Urinary bladder (tissue), 3 donors: ENCODE measurements at regions not wholly inside any gene's neighbourhood (a gene's known extent, or its start where the extent isn't known, plus 50 kb on each side); places are given as distances from the start of the nearest gene placed in this dataset.

Experiments used
- DNase-seq: peaks from one replicate; pipeline ENCODE4 v3.0.0-alpha.2; 2015; ENCODE audit errors: extremely low spot score
- H3K27ac ChIP-seq: one replicate; pipeline ENCODE4 v1.5.1; 2013; ENCODE audit warnings: low read depth, mild to moderate bottlenecking, moderate library complexity
- H3K36me3 ChIP-seq: one replicate; pipeline ENCODE4 v1.6.1; 2013; ENCODE audit warnings: mild to moderate bottlenecking, moderate library complexity; ENCODE audit not compliant: insufficient read depth
- H3K4me1 ChIP-seq: one replicate; pipeline ENCODE4 v1.6.1; 2013; ENCODE audit warnings: mild to moderate bottlenecking, moderate library complexity; ENCODE audit not compliant: insufficient read depth
- H3K4me3 ChIP-seq: one replicate; pipeline ENCODE4 v1.5.1; 2013; ENCODE audit warnings: low read depth, low read length
- WGBS: extraction: QIAGEN DNeasy Blood & Tissue Kit; methylation state at CpG from one replicate; pipeline ENCODE4 v1.1.7; 2013; 5-methylcytosine and 5-hydroxymethylcytosine counted together
- donor health status: healthy with polysubstance abuse.
- donor health status: healthy.

DNA sequence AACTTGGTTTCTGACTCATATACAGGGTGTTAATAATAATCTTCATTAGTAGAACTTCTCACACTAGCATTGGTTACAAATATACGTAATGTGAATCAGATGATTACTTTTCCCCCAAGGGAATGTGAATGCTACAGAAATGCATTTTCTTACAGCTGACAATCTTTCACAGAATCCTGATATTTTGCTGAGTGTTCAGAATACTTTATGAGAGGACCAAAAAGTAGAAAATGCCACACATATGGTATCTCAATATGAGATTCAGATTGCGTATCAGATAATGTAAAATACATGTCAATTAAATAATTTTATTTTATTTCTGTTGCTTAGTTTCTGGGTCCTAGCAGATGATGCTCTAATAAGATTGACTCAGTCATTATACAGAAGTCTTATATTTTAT, 979.9 kb upstream of the GBE1 start:
- no peak for DNase-seq
- no peak overlapping the region for H3K4me3 ChIP-seq
- H3K36me3 ChIP-seq, result no peaks in the 10 kb centered on the region
- 91% methylated on average over 2 of the region's 2 CpGs for WGBS
- H3K4me1 ChIP-seq, result no peaks in the 10 kb centered on the region
- H3K27ac ChIP-seq, result no peak overlapping the region

DNA sequence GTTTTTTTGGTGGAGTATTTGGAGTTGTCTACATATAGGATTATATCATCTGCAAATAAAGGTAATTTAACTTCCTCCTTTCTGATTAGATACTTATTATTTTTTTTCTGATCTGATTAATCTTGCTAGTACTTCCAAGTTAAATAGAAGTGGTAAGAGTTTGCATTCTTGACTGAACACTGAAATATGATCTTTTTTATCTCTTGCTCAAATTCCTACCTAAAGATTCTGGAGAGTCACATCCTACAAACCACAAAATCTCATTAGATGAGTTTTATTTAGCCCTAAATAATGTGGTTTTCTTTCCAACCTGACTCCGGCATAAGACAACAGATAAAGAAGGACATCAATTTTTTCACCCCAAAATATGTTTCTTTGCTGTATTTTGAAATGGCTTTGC, 977.9 kb upstream of the GBE1 start:
- 63% methylated on average over 1 of the region's 1 CpG for WGBS
- Histone ChIP-seq H3K4me3 (no peak overlapping the region), H3K4me1 (no peaks in the 10 kb centered on the region), H3K36me3 (no peaks in the 10 kb centered on the region), H3K27ac (no peak overlapping the region)
- DNase-seq, result no peak

DNA sequence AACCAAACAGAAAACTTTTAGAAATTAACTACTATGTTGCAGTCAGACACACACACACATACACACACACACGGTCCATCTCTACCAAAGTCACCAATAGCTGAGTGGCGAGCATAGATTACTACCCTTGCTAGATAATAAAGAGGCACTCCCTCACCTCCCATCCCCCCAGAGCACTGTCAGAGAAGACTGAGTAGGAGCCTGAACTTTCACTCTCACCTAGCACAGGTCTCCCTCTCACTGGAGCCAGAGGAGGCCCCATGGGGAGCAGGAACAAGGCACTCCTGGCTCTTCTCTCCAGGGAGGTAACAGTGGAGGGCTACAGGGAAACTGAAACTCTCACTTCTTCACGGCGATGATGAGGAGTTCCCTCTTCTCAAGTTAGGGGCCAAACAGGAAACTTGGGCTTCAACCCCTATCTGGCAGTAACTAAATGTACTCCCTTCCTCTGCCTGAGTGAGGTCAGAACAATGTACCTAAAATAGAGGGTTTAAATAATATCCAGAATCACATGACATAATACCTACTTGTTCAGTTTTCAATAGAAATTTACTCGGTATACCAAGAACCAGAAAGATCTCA, 975.3 kb upstream of the GBE1 start:
- Histone ChIP-seq H3K27ac (no peak overlapping the region), H3K4me1 (no peaks in the 10 kb centered on the region), H3K4me3 (no peak overlapping the region), H3K36me3 (no peaks in the 10 kb centered on the region)
- 73% methylated on average over 5 of the region's 5 CpGs for WGBS
- DNase-seq, result no peak

DNA sequence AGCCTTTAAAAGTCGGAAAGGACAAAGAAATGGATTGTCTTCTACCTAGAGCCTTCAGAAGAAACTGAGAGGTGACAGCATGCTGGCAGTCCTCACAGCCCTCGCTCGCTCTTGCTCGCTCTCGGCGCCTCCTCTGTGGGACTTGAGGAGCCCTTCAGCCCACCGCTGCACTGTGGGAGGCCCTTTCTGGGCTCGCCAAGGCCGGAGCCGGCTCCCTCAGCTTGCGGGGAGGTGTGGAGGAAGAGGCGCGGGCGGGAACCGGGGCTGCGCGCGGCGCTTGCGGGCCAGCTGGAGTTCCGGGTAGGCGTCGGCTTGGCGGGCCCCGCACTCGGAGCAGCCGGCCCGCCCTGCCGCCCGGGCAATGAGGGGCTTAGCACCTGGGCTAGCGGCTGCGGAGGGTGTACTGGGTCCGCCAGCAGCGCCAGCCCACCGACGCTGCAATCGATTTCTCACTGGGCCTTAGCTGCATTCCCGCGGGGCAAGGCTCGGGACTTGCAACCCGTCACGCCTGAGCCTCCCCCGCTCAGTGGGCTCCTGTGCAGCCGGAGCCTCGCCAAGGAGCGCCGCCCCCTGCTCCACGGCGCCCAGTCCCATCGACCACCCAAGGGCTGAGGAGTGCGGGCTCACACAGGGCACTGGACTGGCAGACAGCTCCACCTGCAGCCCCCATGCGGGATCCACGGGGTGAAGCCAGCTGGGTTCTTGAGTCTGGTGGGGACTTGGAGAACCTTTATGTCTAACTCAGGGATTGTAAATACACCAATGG, 953.8 kb upstream of the GBE1 start:
- Histone ChIP-seq H3K4me3 (no peak overlapping the region), H3K4me1 (no peaks in the 10 kb centered on the region), H3K36me3 (no peaks in the 10 kb centered on the region), H3K27ac (no peak overlapping the region)
- no peak for DNase-seq
- WGBS, result 93% methylated on average over 53 of the region's 53 CpGs

DNA sequence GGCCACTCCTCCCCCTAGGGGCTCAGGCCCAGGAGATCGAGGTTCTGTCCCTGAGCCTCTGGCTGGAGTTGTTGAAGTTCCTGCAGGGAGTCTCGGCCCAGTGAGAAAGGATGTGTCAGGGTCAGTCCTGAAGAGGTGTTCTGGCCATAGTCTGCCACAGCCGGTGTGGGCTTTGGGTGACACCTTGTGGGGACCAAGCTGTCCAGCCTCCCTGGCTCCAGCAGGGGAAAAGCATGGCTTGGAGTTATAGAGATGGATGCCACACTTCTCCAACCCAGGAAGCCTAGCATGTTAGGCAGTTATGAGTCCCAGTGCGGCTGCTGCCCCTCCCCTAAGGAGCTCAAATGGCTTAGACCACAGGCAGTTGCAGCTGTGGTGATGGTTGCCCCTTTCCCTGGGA, 945.6 kb upstream of the GBE1 start:
- WGBS, result 82% methylated on average over 4 of the region's 4 CpGs
- H3K4me1 ChIP-seq, result no peaks in the 10 kb centered on the region
- DNase-seq, result no peak
- H3K4me3 ChIP-seq, result no peak overlapping the region
- no peaks in the 10 kb centered on the region for H3K36me3 ChIP-seq
- H3K27ac ChIP-seq, result no peak overlapping the region

DNA sequence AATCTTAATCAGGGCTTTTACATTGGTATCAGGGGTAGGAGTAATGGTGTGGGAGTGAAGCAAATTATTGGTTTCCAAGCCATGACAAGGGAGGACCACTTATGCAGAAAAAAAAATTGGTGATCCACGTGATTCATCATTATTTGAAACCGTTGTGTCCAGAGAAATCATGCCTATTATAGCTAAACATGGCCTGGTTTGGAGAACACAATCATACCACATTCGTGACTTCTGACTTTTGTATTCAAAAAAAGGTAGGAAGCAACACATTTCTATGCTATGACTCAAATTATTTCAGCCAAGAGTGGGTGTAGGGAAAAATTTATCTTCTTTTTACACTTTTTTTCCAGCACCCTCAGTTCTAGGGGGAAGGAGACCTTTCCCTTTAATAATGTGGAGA, 924.3 kb upstream of the GBE1 start:
- no peak overlapping the region for H3K4me3 ChIP-seq
- no peaks in the 10 kb centered on the region for H3K4me1 ChIP-seq
- H3K27ac ChIP-seq, result no peak overlapping the region
- WGBS, result 45% methylated on average over 3 of the region's 3 CpGs
- DNase-seq, result no peak
- H3K36me3 ChIP-seq, result no peaks in the 10 kb centered on the region

DNA sequence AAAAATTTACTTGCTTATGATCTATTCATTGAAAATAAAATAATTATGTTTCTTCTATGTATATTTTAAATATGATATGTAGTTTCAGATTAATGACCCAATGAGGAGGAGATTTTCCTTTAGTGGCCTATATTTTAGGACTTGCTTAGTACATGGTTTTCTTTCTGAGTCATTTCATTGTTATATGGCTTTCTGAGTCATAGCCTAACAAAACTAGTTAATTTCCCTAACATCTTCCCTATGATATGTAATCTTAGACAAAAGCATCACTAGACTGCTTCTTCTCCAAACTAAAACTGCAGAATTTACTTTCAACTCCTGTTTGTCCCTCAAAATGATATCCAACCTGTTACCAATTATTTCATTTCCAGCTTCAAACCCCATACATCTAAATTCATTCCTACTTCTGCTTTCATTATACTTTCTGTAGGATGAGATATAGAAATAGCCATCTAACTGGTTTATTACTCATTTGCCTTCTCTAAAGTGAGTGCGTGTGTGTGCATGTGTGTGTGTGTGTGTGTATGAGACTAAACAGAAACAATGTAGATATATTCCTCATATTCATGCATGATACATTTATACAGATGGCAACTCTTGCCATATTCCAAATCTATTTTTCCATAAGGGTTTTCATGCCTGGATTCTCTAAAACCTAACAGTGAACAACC, 915.0 kb upstream of the GBE1 start:
- 89% methylated on average over 1 of the region's 1 CpG for WGBS
- no peak overlapping the region for H3K27ac ChIP-seq
- no peaks in the 10 kb centered on the region for H3K4me1 ChIP-seq
- H3K36me3 ChIP-seq, result no peaks in the 10 kb centered on the region
- no peak for DNase-seq
- no peak overlapping the region for H3K4me3 ChIP-seq

DNA sequence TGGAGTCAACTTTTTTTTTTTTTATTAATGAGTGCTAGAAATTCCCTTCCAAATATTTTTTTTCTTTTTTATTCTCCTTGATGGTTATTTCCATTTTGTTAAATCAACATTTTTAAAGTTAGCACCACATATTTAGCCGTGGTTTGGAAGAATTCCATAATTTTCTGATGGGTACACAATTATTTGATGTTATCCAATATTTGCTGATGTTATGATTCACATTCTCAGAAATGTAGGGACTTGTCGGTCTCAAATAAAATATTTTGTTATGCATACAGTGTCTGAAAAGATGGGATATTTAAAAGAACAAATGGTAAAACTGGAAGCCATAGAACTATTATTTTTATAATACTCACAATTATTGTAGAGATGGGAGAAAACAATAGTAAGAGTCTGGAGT, 911.5 kb upstream of the GBE1 start:
- 77% methylated on average over 2 of the region's 2 CpGs for WGBS
- H3K36me3 ChIP-seq, result no peaks in the 10 kb centered on the region
- H3K4me1 ChIP-seq, result no peaks in the 10 kb centered on the region
- H3K27ac ChIP-seq, result no peak overlapping the region
- H3K4me3 ChIP-seq, result no peak overlapping the region
- no peak for DNase-seq

DNA sequence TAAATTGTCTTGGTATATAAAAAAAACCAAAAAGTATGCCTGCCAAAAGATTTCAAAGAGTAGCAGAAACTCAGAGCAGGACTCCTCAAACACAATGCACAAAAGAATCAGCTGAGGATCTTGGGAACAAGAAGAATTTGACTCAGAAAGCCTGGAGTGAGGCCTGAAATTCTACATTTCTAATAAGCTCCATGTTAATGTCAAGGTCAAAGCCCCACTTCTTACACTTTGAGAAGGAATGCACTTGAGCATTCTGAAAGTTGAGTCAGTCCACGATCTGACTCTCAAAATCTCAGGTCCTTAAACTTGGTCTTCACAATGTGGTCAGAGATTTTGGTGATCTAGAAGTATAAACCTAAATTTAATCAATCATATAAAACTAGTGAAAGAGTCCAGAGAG, 910.0 kb upstream of the GBE1 start:
- H3K4me1 ChIP-seq, result no peaks in the 10 kb centered on the region
- no peak overlapping the region for H3K4me3 ChIP-seq
- WGBS, result 68% methylated on average over 1 of the region's 1 CpG
- no peaks in the 10 kb centered on the region for H3K36me3 ChIP-seq
- no peak overlapping the region for H3K27ac ChIP-seq
- no peak for DNase-seq

DNA sequence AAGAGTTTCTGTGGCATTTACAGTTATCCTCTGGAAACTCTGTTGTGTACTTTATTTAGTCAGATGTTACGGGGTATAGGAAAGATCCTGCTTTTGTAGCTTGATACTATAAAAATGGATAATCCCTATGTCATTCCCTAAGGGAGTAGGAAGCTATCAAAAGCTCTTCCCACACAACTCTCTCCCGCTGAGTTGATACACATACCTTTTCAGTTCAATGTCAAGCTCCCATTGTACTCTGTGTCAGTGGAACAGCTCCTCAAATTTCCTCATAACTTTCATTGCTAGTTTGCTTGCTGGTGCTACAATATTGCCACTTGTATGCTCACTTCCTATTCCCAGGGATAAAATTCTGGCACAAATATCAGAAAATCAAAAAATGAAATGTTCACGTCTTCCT, 893.3 kb upstream of the GBE1 start:
- H3K4me3 ChIP-seq, result no peak overlapping the region
- H3K36me3 ChIP-seq, result peaks cover 1% of the 10 kb centered on the region
- no peaks in the 10 kb centered on the region for H3K4me1 ChIP-seq
- H3K27ac ChIP-seq, result no peak overlapping the region
- 33% methylated on average over 3 of the region's 3 CpGs for WGBS
- DNase-seq, result no peak

DNA sequence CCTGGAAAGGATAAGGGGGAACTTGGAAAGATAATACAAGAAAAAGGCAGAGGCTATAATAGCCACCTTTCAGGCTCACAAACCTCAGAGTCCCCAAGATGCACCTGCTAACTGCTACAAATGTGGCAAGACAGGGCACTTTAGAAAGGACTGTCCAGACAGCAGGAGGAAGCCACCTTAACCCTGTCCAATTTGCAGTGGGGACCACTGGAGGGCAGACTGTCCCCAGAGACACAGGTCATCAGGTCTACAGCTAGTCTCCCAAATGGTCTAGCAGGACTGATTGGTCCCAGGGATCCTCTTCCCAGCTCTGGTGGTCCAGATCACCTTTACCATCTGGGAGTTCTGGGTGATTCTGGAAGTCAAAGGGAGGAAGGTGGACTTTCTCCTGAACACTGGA, 882.5 kb upstream of the GBE1 start:
- no peak for DNase-seq
- Histone ChIP-seq H3K4me3 (no peak overlapping the region), H3K27ac (no peak overlapping the region), H3K4me1 (no peaks in the 10 kb centered on the region), H3K36me3 (no peaks in the 10 kb centered on the region)

DNA sequence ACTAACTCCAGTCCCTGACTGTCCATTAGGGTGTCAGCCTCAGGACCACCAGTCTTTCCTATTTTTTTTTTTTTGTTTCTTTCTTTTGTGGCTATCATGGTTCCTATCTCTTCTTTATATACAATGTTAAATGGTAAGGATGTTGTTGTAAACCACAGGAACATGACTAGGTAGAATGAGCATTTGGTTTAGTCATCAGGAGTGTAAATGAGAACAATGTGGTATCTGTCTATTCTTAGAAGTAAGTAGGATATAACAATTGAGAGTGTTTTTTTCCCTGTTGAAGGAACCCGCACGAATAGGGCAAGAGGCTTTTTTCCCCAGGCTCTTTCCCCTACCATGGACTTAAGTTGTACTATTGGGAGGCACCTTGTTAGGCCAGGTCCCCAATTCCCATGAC, 880.3 kb upstream of the GBE1 start:
- no peak for DNase-seq
- Histone ChIP-seq H3K36me3 (no peaks in the 10 kb centered on the region), H3K4me3 (no peak overlapping the region), H3K4me1 (no peaks in the 10 kb centered on the region), H3K27ac (no peak overlapping the region)
- 69% methylated on average over 2 of the region's 2 CpGs for WGBS

DNA sequence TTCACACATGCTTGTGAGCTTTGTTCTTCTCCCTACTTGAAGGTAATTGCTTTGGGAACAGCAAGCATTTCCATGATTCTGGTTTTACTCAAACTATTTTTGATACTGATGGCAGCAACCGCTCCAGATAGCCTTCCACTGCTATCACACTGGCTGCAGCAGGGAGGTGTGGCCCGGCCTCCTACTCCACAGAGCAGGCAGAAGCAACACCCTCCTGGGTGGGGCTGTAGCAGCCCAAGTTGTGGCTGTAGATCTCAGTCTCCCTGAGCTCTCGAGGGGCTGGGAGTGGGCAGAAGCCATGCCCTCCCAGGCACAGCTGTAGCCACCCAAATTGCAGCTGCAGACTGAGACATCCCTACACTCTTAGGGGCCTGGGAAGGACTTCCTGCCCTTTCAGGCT, 878.8 kb upstream of the GBE1 start:
- 79% methylated on average over 3 of the region's 3 CpGs for WGBS
- Histone ChIP-seq H3K27ac (no peak overlapping the region), H3K4me1 (no peaks in the 10 kb centered on the region), H3K36me3 (no peaks in the 10 kb centered on the region), H3K4me3 (no peak overlapping the region)
- DNase-seq, result no peak

DNA sequence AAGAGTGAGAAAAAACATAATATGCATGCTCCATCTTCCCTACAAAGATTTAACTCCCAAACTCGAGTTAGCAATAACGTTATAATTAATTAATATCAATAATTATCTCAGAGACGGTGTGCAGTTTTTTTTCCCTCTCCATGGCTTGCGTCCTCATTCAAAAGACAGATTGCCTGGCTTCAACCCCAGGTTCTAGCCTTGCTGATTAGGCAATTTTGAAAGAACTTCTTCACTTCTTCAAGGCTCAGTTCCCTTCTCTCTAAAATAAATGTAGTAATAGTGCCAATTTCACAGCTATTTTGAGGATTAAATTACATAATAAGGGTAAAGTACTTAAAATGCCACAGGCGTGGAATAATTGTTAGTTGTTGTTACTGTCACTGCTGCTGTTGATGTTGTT, 876.1 kb upstream of the GBE1 start:
- no peak overlapping the region for H3K27ac ChIP-seq
- DNase-seq, result no peak
- no peak overlapping the region for H3K4me3 ChIP-seq
- WGBS, result 86% methylated on average over 5 of the region's 5 CpGs
- no peaks in the 10 kb centered on the region for H3K36me3 ChIP-seq
- H3K4me1 ChIP-seq, result no peaks in the 10 kb centered on the region
